ENCODE measurements at regions not wholly inside any gene's neighbourhood (a gene's known extent, or its start where the extent isn't known, plus 50 kb on each side); places are given as distances from the start of the nearest gene placed in this dataset.

GRCh38 chr2:183214680-183215079 lies 90.4 kb downstream of the NUP35 start:
- intact Hi-C loops (cut with DNase I): no loop called here
- no peak for DNase-seq (ENCODE audit: low spot score)

DNA sequence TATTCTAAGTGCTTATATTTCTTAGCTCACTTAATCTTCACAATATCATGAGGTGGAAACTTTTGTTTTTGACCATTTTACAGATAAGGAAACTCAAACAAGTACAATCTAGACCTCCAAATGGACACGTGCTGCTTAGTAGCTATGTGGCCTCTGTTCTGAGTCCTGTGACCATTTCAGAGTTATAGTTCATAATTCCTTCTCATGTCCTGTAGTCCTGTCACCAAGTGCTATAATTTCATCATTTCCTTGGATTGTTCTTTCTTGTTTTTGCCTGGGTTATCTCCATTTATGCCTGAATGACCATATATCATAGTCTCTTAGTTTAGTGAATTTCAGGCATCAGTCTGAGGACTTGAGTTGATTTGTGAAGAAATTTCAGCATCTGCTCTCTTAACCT lies 91.7 kb downstream of the NUP35 start:
- DNase-seq (ENCODE audit: low spot score): no peak
- intact Hi-C loops (cut with DNase I): no loop called here

DNA sequence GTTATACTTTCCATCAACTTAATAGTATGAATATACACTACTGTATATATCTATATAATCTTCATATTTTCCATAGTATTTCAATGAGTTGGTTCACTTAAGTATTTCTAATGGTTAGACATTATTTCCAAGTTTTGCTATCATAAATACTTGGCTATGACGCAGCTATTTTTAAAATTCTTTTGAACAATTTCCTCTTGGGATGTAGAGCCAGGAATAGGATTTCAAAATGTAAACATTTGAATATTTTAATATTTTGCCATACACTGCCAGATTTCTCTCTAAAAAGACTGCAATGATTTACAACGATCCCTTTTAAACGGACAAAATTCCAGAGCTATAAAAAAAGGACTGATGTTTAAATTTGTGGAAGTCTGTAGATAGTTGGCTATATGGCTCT lies 95.6 kb downstream of the NUP35 start:
- intact Hi-C loops (cut with DNase I): no loop called here
- DNase-seq (ENCODE audit: low spot score): no peak

GRCh38 chr2:183222751-183223150 lies 98.5 kb downstream of the NUP35 start:
- DNase-seq (ENCODE audit: low spot score): no peak
- intact Hi-C loops (cut with DNase I): no loop called here

- intact Hi-C loops (cut with DNase I): no loop called here
- no peak for DNase-seq (ENCODE audit: low spot score)
Observed at GRCh38 chr2:183224948-183225347, 100.7 kb downstream of the NUP35 start.

GRCh38 chr2:183227176-183227575 lies 102.9 kb downstream of the NUP35 start:
- no peak for DNase-seq (ENCODE audit: low spot score)
- intact Hi-C loops (cut with DNase I): no loop called here

GRCh38 chr2:183229386-183229785 lies 105.1 kb downstream of the NUP35 start:
- intact Hi-C loops (cut with DNase I): no loop called here
- no peak for DNase-seq (ENCODE audit: low spot score)

GRCh38 chr2:183232161-183232865 lies 108.1 kb downstream of the NUP35 start:
- intact Hi-C loops (cut with DNase I): no loop called here
- DNase-seq (ENCODE audit: low spot score): no peak

- intact Hi-C loops (cut with DNase I): no loop called here
- no peak for DNase-seq (ENCODE audit: low spot score)
Observed at GRCh38 chr2:183242937-183243336, 118.7 kb downstream of the NUP35 start.

- no peak for DNase-seq (ENCODE audit: low spot score)
- intact Hi-C loops (cut with DNase I): no loop called here
Observed at GRCh38 chr2:183243758-183244157, 119.5 kb downstream of the NUP35 start.

GRCh38 chr2:183244300-183244844 lies 120.1 kb downstream of the NUP35 start:
- no peak for DNase-seq (ENCODE audit: low spot score)
- intact Hi-C loops (cut with DNase I): no loop called here

- DNase-seq (ENCODE audit: low spot score): no peak
- intact Hi-C loops (cut with DNase I): no loop called here
Observed at GRCh38 chr2:183248866-183249567, 124.8 kb downstream of the NUP35 start.

- DNase-seq (ENCODE audit: low spot score): no peak
- intact Hi-C loops (cut with DNase I): no loop called here
Observed at GRCh38 chr2:183250061-183250460, 125.8 kb downstream of the NUP35 start.

- DNase-seq (ENCODE audit: low spot score): no peak
- intact Hi-C loops (cut with DNase I): no loop called here
Observed at GRCh38 chr2:183250472-183250871, 126.2 kb downstream of the NUP35 start.

DNA sequence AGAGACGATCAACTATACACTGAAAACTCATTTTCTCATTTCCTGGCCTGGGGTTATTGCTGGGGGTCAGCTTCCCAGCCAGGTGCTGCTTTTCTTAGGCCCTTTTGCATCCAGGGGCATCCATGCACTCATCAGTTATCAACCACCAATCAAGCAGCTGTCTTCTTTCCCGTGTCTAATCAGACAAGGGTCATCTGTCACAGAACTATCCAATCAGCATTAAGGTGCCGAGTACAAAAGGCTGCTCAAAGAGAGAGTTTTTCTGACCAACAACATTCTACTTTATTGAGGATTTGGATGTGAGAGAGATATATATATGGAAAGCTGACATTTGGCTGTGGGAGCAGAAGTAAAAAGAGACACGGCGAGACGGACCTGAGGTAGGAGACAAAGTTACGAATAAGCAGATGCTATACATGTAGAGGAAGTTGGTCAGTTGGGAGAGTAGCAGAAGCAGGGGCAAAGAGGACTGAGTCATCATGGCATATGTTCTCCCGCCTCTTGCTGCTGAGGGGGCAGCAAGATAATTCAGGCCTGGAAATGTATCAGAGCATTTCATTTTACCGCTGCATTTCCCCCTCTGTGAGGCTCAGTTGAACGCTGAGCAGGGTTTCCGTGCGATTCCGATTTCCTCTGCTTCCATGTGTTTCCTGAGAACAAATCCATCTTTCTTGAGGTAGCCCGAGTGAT lies 129.3 kb downstream of the NUP35 start:
- intact Hi-C loops (cut with DNase I): no loop called here
- no peak for DNase-seq (ENCODE audit: low spot score)

DNA sequence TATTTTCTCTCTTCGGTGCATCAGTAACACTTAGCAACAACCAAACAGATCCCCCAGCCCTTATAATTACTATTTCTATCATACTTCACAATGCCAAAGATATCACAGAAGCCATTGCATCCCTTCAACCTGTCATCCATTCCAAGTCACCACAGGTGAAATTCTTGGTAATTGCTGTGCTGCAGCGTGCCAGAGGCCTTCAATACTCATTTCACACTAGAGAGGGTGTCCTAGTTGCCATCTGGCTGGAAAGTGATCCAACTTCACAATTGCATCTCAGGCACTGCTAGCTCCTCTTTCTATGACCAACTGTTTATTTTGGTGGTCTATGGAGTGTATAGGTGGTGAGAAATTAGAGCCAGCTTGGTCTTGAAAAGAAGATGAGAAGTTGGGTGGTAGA lies 131.2 kb downstream of the NUP35 start:
- DNase-seq (ENCODE audit: low spot score): no peak
- intact Hi-C loops (cut with DNase I): no loop called here

GRCh38 chr2:183259921-183260320 lies 135.7 kb downstream of the NUP35 start:
- no peak for DNase-seq (ENCODE audit: low spot score)
- intact Hi-C loops (cut with DNase I): no loop called here

DNA sequence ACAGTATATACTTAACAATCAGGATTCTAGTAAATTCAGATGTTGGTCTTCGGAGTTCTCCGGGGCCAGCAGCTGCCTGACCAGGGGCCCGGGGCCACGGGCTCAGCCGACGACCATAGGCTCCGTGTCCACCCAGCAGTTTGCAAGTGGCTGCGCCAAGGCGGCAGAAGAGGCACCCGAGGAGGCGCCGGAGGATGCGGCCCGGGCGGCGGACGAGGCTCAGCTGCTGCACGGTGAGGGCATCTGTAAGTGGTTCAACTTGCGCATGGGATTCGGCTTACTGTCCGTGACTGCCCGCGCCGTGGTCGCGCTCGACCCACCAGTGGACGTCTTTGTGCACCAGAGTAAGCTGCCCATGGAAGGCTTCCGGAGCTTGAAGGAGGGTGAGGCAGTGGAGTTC lies 136.3 kb downstream of the NUP35 start:
- DNase-seq (ENCODE audit: low spot score): no peak
- intact Hi-C loops (cut with DNase I): no loop called here

DNA sequence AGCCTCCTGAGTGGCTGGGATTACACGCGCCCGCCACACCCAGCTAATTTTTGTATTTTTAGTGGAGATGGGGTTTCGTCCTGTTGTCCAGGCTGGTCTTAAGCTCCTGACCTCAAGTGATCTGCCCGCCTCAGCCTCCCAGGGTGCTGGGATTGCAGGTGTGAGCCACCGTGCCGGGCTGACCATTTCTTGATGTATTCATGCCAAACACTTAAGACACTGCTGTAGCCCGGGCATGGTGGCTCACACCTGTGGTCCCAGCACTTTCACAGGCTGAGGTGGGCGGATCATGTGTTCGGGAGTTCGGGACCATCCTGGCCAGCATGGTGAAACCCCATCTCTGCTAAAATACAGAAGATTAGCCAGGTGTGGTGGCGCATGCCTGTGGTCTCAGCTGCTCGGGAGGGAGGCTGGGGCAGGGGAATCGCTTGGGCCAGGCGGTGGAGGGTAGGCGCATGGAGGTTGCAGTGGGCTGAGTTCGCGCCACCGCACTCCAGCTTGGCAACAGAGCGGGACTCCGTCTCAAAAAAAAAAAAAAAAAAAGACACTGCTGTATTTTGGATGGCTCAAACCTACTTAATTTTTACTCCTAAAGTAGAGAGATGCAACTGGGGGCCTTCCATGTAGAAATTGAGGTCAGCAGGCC lies 140.8 kb downstream of the NUP35 start:
- intact Hi-C loops (cut with DNase I): no loop called here
- no peak for DNase-seq (ENCODE audit: low spot score)

DNA sequence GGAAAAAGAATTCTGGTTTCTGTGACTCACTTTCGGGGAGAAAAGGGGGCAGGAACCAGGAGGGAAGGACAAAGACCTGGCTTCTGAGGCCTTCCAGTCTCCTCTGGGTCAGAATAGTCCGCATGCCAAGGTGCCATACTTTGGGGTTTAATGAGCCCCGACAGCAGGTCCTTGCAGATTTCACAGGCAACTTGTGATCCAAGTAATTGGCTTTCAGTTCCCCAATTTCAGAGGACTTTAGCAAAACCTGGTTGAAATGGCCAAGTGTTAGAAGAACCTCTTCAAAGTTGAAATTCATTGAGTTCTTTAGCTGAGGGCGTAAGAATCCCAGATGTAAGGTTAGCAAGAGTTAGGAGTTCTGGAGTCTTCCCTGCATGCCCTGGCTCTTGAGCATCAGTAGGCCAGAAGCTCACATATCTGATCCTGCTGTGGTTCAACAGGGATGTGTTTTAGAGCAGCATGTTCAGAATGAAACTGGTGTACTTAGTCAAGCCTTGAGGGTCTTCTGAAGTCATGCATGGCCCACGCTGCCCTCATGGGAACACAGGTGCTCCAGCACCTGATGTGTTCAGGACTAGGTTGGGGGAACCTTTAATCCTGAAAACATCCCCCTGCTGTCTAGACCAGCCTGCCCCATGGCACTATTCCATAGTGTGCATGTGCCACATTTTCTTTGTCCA lies 143.0 kb downstream of the NUP35 start:
- intact Hi-C loops (cut with DNase I): no loop called here
- no peak for DNase-seq (ENCODE audit: low spot score)

All from cardiac septum (tissue), 1 donor.